ENCODE measurements at regions not wholly inside any gene's neighbourhood (a gene's known extent, or its start where the extent isn't known, plus 50 kb on each side); places are given as distances from the start of the nearest gene placed in this dataset.
"Not testable (repeated sequence)": the region's sequence is repeated elsewhere in the genome, so short reads cannot be mapped to it uniquely, and the experiment has no call there.

DNA sequence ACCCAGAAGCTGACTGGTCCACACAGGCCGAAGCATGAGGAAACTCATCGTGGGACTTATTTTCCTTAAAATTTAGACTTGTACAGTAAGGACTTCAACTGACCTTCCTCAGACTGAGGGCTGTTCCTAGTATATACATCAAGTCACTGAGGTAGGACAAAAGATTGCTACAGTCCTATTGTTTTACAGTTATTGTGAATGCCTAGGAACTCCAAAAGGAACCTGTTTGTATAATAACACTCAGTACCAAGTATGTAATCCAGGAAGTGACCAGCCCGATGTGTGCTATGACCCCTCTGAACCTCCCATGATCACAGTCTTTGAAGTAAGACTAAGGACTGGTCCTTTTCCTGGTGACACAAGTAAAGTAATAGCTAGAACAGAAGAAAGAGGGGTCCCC lies 136.3 kb downstream of the RELL1 start:
- TF ChIP-seq, protein P1, sequence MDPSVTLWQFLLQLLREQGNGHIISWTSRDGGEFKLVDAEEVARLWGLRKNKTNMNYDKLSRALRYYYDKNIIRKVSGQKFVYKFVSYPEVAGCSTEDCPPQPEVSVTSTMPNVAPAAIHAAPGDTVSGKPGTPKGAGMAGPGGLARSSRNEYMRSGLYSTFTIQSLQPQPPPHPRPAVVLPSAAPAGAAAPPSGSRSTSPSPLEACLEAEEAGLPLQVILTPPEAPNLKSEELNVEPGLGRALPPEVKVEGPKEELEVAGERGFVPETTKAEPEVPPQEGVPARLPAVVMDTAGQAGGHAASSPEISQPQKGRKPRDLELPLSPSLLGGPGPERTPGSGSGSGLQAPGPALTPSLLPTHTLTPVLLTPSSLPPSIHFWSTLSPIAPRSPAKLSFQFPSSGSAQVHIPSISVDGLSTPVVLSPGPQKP (IDR thresholded peaks at IDR 0.05; ENCODE audit: low read depth, low read length), result not testable (repeated sequence)
- TF ChIP-seq, protein P2, sequence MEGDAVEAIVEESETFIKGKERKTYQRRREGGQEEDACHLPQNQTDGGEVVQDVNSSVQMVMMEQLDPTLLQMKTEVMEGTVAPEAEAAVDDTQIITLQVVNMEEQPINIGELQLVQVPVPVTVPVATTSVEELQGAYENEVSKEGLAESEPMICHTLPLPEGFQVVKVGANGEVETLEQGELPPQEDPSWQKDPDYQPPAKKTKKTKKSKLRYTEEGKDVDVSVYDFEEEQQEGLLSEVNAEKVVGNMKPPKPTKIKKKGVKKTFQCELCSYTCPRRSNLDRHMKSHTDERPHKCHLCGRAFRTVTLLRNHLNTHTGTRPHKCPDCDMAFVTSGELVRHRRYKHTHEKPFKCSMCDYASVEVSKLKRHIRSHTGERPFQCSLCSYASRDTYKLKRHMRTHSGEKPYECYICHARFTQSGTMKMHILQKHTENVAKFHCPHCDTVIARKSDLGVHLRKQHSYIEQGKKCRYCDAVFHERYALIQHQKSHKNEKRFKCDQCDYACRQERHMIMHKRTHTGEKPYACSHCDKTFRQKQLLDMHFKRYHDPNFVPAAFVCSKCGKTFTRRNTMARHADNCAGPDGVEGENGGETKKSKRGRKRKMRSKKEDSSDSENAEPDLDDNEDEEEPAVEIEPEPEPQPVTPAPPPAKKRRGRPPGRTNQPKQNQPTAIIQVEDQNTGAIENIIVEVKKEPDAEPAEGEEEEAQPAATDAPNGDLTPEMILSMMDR (IDR thresholded peaks at IDR 0.05), result not testable (repeated sequence)
- TF ChIP-seq POLR2A (IDR thresholded peaks at IDR 0.05; ENCODE audit: low read length); RFX5 (IDR thresholded peaks at IDR 0.05); KDM1A (IDR thresholded peaks at IDR 0.05; ENCODE audit: low read depth); EP300 (IDR thresholded peaks at IDR 0.05); CHD2 (IDR thresholded peaks at IDR 0.05; ENCODE audit: low read length, partially characterized antibody); BHLHE40 (IDR thresholded peaks at IDR 0.05; ENCODE audit: low read depth, low read length): not testable (repeated sequence)
- TF ChIP-seq, protein P3, sequence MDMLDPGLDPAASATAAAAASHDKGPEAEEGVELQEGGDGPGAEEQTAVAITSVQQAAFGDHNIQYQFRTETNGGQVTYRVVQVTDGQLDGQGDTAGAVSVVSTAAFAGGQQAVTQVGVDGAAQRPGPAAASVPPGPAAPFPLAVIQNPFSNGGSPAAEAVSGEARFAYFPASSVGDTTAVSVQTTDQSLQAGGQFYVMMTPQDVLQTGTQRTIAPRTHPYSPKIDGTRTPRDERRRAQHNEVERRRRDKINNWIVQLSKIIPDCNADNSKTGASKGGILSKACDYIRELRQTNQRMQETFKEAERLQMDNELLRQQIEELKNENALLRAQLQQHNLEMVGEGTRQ (IDR thresholded peaks at IDR 0.05), result not testable (repeated sequence)

All from A549 (cell line).